ENCODE measurements at regions not wholly inside any gene's neighbourhood (a gene's known extent, or its start where the extent isn't known, plus 50 kb on each side); places are given as distances from the start of the nearest gene placed in this dataset.

- no peak overlapping the region for H3K4me3 ChIP-seq (ENCODE audit: low read depth, low read length)
- CTCF ChIA-PET = no interaction called here
- no peak for DNase-seq
- H3K27me3 ChIP-seq (replicated peaks; ENCODE audit: control insufficient read depth, insufficient read depth, low read length) = no peaks in the 10 kb centered on the region
- Mint-ChIP-seq H3K27ac (ENCODE audit: unreplicated experiment) (no peak overlapping the region), H3K4me1 (ENCODE audit: low read depth, unreplicated experiment) (peaks cover 8% of the 10 kb centered on the region), H3K36me3 (ENCODE audit: insufficient read depth, unreplicated experiment) (no peaks in the 10 kb centered on the region), H3K4me3 (ENCODE audit: unreplicated experiment) (no peak overlapping the region), H3K27me3 (ENCODE audit: insufficient read depth, unreplicated experiment) (no peaks in the 10 kb centered on the region), H3K9me3 (ENCODE audit: unreplicated experiment) (no peaks in the 10 kb centered on the region)
- TF ChIP-seq CTCF (IDR thresholded peaks at IDR 0.05; ENCODE audit: insufficient read depth in 1 of 2, low read depth in 1 of 2, low read length in 1 of 2, severe bottlenecking in 1 of 2, unreplicated experiment in 1 of 2) = no peak
- 0 out of 2 replicates have a peak, but pooled peaks cover 6% of the 10 kb centered on the region for H3K4me1 ChIP-seq
- H3K36me3 ChIP-seq (ENCODE audit: control insufficient read depth, insufficient read depth, low read length) = no peaks in the 10 kb centered on the region
- intact Hi-C loops (cut with micrococcal nuclease; ENCODE audit: unreplicated experiment) = no loop called here
- BruUV-seq (replicated peaks) = no TSS peak
- POLR2A ChIA-PET = no interaction called here
- H3K9me3 ChIP-seq = no peaks in the 10 kb centered on the region
Observed at GRCh38 chr18:67380867-67381266, 135.7 kb downstream of the DSEL start.

- Mint-ChIP-seq H3K4me3 (ENCODE audit: unreplicated experiment) (no peak overlapping the region), H3K27ac (ENCODE audit: unreplicated experiment) (no peak overlapping the region), H3K27me3 (ENCODE audit: insufficient read depth, unreplicated experiment) (no peaks in the 10 kb centered on the region), H3K9me3 (ENCODE audit: unreplicated experiment) (no peaks in the 10 kb centered on the region), H3K4me1 (ENCODE audit: low read depth, unreplicated experiment) (no peaks in the 10 kb centered on the region), H3K36me3 (ENCODE audit: insufficient read depth, unreplicated experiment) (no peaks in the 10 kb centered on the region)
- Histone ChIP-seq H3K36me3 (ENCODE audit: control insufficient read depth, insufficient read depth, low read length) (no peaks in the 10 kb centered on the region), H3K9me3 (no peaks in the 10 kb centered on the region), H3K27me3 (replicated peaks; ENCODE audit: control insufficient read depth, insufficient read depth, low read length) (no peaks in the 10 kb centered on the region), H3K4me1 (0 out of 2 replicates have a peak, but pooled peaks cover 1% of the 10 kb centered on the region), H3K4me3 (ENCODE audit: low read depth, low read length) (no peak overlapping the region)
- CTCF ChIA-PET = no interaction called here
- POLR2A ChIA-PET = no interaction called here
- BruUV-seq (replicated peaks) = no TSS peak
- DNase-seq = no peak
- TF ChIP-seq CTCF (IDR thresholded peaks at IDR 0.05; ENCODE audit: insufficient read depth in 1 of 2, low read depth in 1 of 2, low read length in 1 of 2, severe bottlenecking in 1 of 2, unreplicated experiment in 1 of 2) = no peak
- intact Hi-C loops (cut with micrococcal nuclease; ENCODE audit: unreplicated experiment) = no loop called here
Observed at GRCh38 chr18:67379981-67380380, 136.5 kb downstream of the DSEL start.

DNA sequence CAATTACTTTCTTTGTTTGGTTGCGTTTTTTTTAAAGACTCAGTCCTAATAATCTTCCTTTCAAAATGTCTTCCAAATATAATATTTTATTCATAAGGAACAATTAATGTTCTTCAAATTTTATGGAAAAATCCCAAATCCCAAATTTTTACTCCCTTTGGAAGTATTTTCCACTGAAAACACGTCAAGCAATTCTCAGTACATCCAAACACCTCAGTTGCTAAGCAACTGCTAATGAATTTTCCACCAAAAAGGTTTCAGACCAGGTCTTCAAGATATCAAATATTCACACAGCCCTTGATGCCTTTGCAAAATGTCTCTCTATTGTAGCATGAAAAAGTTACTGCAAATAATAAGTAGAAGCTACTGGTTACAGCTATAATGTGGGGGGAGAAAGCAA, 140.1 kb downstream of the DSEL start:
- H3K27ac Mint-ChIP-seq (ENCODE audit: unreplicated experiment) = no peak overlapping the region
- no peaks in the 10 kb centered on the region for H3K27me3 Mint-ChIP-seq (ENCODE audit: insufficient read depth, unreplicated experiment)
- no peak for TF ChIP-seq CTCF (IDR thresholded peaks at IDR 0.05; ENCODE audit: insufficient read depth in 1 of 2, low read depth in 1 of 2, low read length in 1 of 2, severe bottlenecking in 1 of 2, unreplicated experiment in 1 of 2)
- no peaks in the 10 kb centered on the region for H3K9me3 ChIP-seq
- DNase-seq = no peak
- CTCF ChIA-PET = no interaction called here
- no peaks in the 10 kb centered on the region for H3K27me3 ChIP-seq (replicated peaks; ENCODE audit: control insufficient read depth, insufficient read depth, low read length)
- no peaks in the 10 kb centered on the region for H3K4me1 ChIP-seq
- no peaks in the 10 kb centered on the region for H3K36me3 ChIP-seq (ENCODE audit: control insufficient read depth, insufficient read depth, low read length)
- H3K9me3 Mint-ChIP-seq (ENCODE audit: unreplicated experiment) = no peaks in the 10 kb centered on the region
- POLR2A ChIA-PET = no interaction called here
- no TSS peak for BruUV-seq (replicated peaks)
- H3K4me3 Mint-ChIP-seq (ENCODE audit: unreplicated experiment) = no peak overlapping the region
- no peak overlapping the region for H3K4me3 ChIP-seq (ENCODE audit: low read depth, low read length)
- intact Hi-C loops (cut with micrococcal nuclease; ENCODE audit: unreplicated experiment) = no loop called here
- no peaks in the 10 kb centered on the region for H3K4me1 Mint-ChIP-seq (ENCODE audit: low read depth, unreplicated experiment)
- no peaks in the 10 kb centered on the region for H3K36me3 Mint-ChIP-seq (ENCODE audit: insufficient read depth, unreplicated experiment)

All from Caco-2 (cell line).